H1 (cell line): ENCODE measurements at regions not wholly inside any gene's neighbourhood (a gene's known extent, or its start where the extent isn't known, plus 50 kb on each side); places are given as distances from the start of the nearest gene placed in this dataset.
"Not testable (repeated sequence)": the region's sequence is repeated elsewhere in the genome, so short reads cannot be mapped to it uniquely, and the experiment has no call there.

ENCODE experiments used
- CTCF ChIA-PET: fragments of 300-600 bp; sonication (Branson Sonifier 250); formaldehyde crosslinking; loops from one replicate; lab custom pipeline; 2021; ENCODE audit not compliant: partially characterized antibody; lab: Charles Lee
- POLR2A ChIA-PET: fragments of 300-600 bp; sonication (Branson Sonifier 250); formaldehyde crosslinking; loops from one replicate; lab custom pipeline; 2021; ENCODE audit warnings: inconsistent platforms; ENCODE audit not compliant: partially characterized antibody; lab: Charles Lee
- DNase-seq, 2 experiments: peaks; one replicate each; pipeline versions ENCODE4 v3.0.0 to v3.0.0-alpha.2; 2010 to 2022; ENCODE audit warnings: low spot score in 2 of 2, low read depth in 1 of 2, mixed read lengths in 1 of 2
- FAIRE-seq: peaks from 2 replicates; lab custom pipeline; 2011; peaks lifted over from hg19 to GRCh38; lab: Jason Lieb, UNC
- H2AFZ ChIP-seq: 2 replicates; pipeline ENCODE4 v1.8.1; 2012; ENCODE audit warnings: low read length, inconsistent platforms
- H2AK5ac ChIP-seq: 2 replicates; pipeline ENCODE4 v1.6.1; 2013; ENCODE audit warnings: low read depth, low read length
- H2BK120ac ChIP-seq: replicated peaks from 2 replicates; pipeline ENCODE3; 2013; ENCODE audit warnings: low read depth, low read length, inconsistent platforms
- H2BK12ac ChIP-seq: 2 replicates; pipeline ENCODE4 v1.6.1; 2013; ENCODE audit warnings: low read depth, low read length
- H2BK15ac ChIP-seq: 2 replicates; pipeline ENCODE4 v1.6.1; 2013; ENCODE audit warnings: low read length
- H2BK20ac ChIP-seq: 2 replicates; pipeline ENCODE4 v1.6.1; 2013; ENCODE audit warnings: low read length
- H2BK5ac ChIP-seq: 2 replicates; pipeline ENCODE4 v1.6.1; 2013; ENCODE audit warnings: low read depth, low read length
- H3K14ac ChIP-seq: 2 replicates; pipeline ENCODE4 v1.6.1; 2013; ENCODE audit warnings: inconsistent platforms; ENCODE audit not compliant: insufficient read length
- H3K18ac ChIP-seq: 2 replicates; pipeline ENCODE4 v1.6.1; 2013; ENCODE audit warnings: low read length; ENCODE audit errors: extremely low read depth
- H3K23ac ChIP-seq: 2 replicates; pipeline ENCODE4 v1.6.1; 2013; ENCODE audit warnings: inconsistent platforms; ENCODE audit not compliant: insufficient read length
- H3K23me2 ChIP-seq: 2 replicates; pipeline ENCODE4 v1.6.1; 2013; ENCODE audit warnings: low read depth, low read length
- H3K27ac ChIP-seq: 2 replicates; pipeline ENCODE4 v1.6.1; 2011; ENCODE audit warnings: low read depth, low read length, inconsistent platforms
- H3K27me3 ChIP-seq, 4 experiments: replicated peaks in 1 of 4; 1 replicate in 1 of 4; 2 replicates in 3 of 4; pipeline versions ENCODE4 v1.6.1 to v1.8.1; 2011 to 2013; ENCODE audit warnings: low read length in 3 of 4, mild to moderate bottlenecking in 3 of 4, inconsistent platforms in 2 of 4, mixed read lengths in 2 of 4, moderate library complexity in 1 of 4; ENCODE audit not compliant: control insufficient read depth in 3 of 4, insufficient read depth in 3 of 4; ENCODE audit errors: extremely low read depth in 1 of 4
- H3K36me3 ChIP-seq, 4 experiments: 2 replicates each; pipeline versions ENCODE4 v1.6.1 to v1.8.1; 2011 to 2013; ENCODE audit warnings: mild to moderate bottlenecking in 4 of 4, low read length in 3 of 4, moderate library complexity in 2 of 4, control low read depth in 1 of 4, inconsistent platforms in 1 of 4; ENCODE audit not compliant: insufficient read depth in 4 of 4, control insufficient read depth in 2 of 4
- H3K4ac ChIP-seq: replicated peaks from 2 replicates; pipeline ENCODE3; 2013; ENCODE audit warnings: low read length, low read depth, mixed read lengths, inconsistent platforms; ENCODE audit not compliant: insufficient read length
- H3K4me1 ChIP-seq, 4 experiments: replicated peaks in 1 of 4; 1 replicate in 1 of 4; 2 replicates in 3 of 4; pipeline versions ENCODE4 v1.6.1 to v1.8.1; 2011 to 2013; ENCODE audit warnings: low read length in 3 of 4, inconsistent platforms in 2 of 4, mixed read lengths in 1 of 4; ENCODE audit not compliant: insufficient read depth in 4 of 4, control insufficient read depth in 3 of 4
- H3K4me2 ChIP-seq, 2 experiments: 2 replicates each; pipeline versions ENCODE4 v1.6.1 to v1.8.1; 2011 to 2013; ENCODE audit warnings: low read depth in 2 of 2, low read length in 2 of 2, control low read depth in 1 of 2, inconsistent platforms in 1 of 2, mild to moderate bottlenecking in 1 of 2; ENCODE audit not compliant: insufficient read depth in 1 of 2
- H3K4me3 ChIP-seq, 4 experiments: fragments of 200-600, 300-600 bp in 1 of 4; sonication (generic), shearing (Covaris generic), sonication (Bioruptor Twin) in 1 of 4; 2 replicates each; pipeline versions ENCODE4 v1.5.1 to v1.8.1; 2011 to 2016; ENCODE audit warnings: low read length in 4 of 4, low read depth in 3 of 4, control low read depth in 2 of 4, inconsistent platforms in 2 of 4, mild to moderate bottlenecking in 2 of 4, mixed read lengths in 1 of 4, moderate library complexity in 1 of 4; ENCODE audit not compliant: insufficient read depth in 2 of 4; ENCODE audit errors: extremely low read depth in 1 of 4
- H3K56ac ChIP-seq: replicated peaks from 2 replicates; pipeline ENCODE3; 2013; ENCODE audit warnings: low read depth, mild to moderate bottlenecking, mixed read lengths, low read length, inconsistent platforms; ENCODE audit not compliant: insufficient read length
- H3K79me1 ChIP-seq: 2 replicates; pipeline ENCODE4 v1.6.1; 2013; ENCODE audit warnings: low read depth, low read length, control low read depth
- H3K79me2 ChIP-seq, 2 experiments: 2 replicates each; pipeline versions ENCODE4 v1.6.1 to v1.8.1; 2012 to 2013; ENCODE audit warnings: low read length in 2 of 2, mild to moderate bottlenecking in 2 of 2, inconsistent platforms in 1 of 2; ENCODE audit not compliant: insufficient read depth in 2 of 2, control insufficient read depth in 1 of 2
- H3K9ac ChIP-seq, 4 experiments: replicated peaks in 1 of 4; 1 replicate in 1 of 4; 2 replicates in 3 of 4; pipeline versions ENCODE4 v1.6.1 to v1.8.1; 2011 to 2013; ENCODE audit warnings: low read depth in 3 of 4, low read length in 3 of 4, control low read depth in 2 of 4, mild to moderate bottlenecking in 2 of 4, moderate library complexity in 2 of 4, inconsistent platforms in 1 of 4; ENCODE audit errors: extremely low read depth in 1 of 4
- H3K9me3 ChIP-seq, 2 experiments: 2 replicates each; pipeline versions ENCODE4 v1.6.1 to v1.8.1; 2012 to 2013; ENCODE audit warnings: mild to moderate bottlenecking in 2 of 2, moderate library complexity in 2 of 2, control low read depth in 1 of 2, inconsistent platforms in 1 of 2, low read depth in 1 of 2, low read length in 1 of 2, mixed read lengths in 1 of 2; ENCODE audit not compliant: insufficient read depth in 2 of 2
- H4K20me1 ChIP-seq, 2 experiments: replicated peaks in 1 of 2; 2 replicates each; pipeline versions ENCODE3 to v1.8.1; 2011 to 2013; ENCODE audit warnings: inconsistent platforms in 2 of 2, low read length in 2 of 2, mild to moderate bottlenecking in 1 of 2; ENCODE audit not compliant: insufficient read depth in 2 of 2, control insufficient read depth in 1 of 2
- H4K5ac ChIP-seq: 2 replicates; pipeline ENCODE4 v1.6.1; 2013; ENCODE audit warnings: low read length, low read depth, mixed read lengths, inconsistent platforms; ENCODE audit not compliant: insufficient read length
- H4K8ac ChIP-seq: 2 replicates; pipeline ENCODE4 v1.8.0; 2013; ENCODE audit warnings: mild to moderate bottlenecking, moderate library complexity, low read length, inconsistent platforms; ENCODE audit not compliant: insufficient read depth; ENCODE audit errors: extremely low read depth
- H4K91ac ChIP-seq: replicated peaks from 2 replicates; pipeline ENCODE3; 2013; ENCODE audit warnings: low read length, mixed read lengths, inconsistent platforms; ENCODE audit not compliant: insufficient read length
- WGBS, 2 experiments: shearing (Covaris generic) in 1 of 2; methylation state at CpG; one replicate each; pipeline versions ENCODE4 v1.1.6 to v1.1.7; 2013 to 2015; ENCODE audit warnings: low lambda C conversion rate in 2 of 2, mixed read lengths in 2 of 2, inconsistent platforms in 1 of 2, low coverage in 1 of 2, missing lambda C conversion rate in 1 of 2; ENCODE audit not compliant: insufficient replicate concordance in 2 of 2, insufficient coverage in 1 of 2, insufficient read length in 1 of 2; ENCODE audit errors: extremely low coverage in 1 of 2, missing lambda C conversion rate in 1 of 2; 5-methylcytosine and 5-hydroxymethylcytosine counted together

- H2BK12ac ChIP-seq, H2AFZ ChIP-seq, POLR2A ChIA-PET, H3K27me3 ChIP-seq, H4K5ac ChIP-seq, H3K4me2 ChIP-seq, H3K4me3 ChIP-seq, H4K20me1 ChIP-seq, CTCF ChIA-PET, H2BK120ac ChIP-seq, H3K56ac ChIP-seq, H2BK20ac ChIP-seq, H3K4ac ChIP-seq, H3K18ac ChIP-seq, H3K79me2 ChIP-seq, H2BK15ac ChIP-seq, H3K36me3 ChIP-seq, H4K8ac ChIP-seq, FAIRE-seq, H3K27ac ChIP-seq, H3K14ac ChIP-seq, DNase-seq, H3K4me1 ChIP-seq, H3K79me1 ChIP-seq, H3K23ac ChIP-seq, H2AK5ac ChIP-seq, H3K9ac ChIP-seq, H4K91ac ChIP-seq, H3K9me3 ChIP-seq, H3K23me2 ChIP-seq, H2BK5ac ChIP-seq: not testable (repeated sequence)
- 100% methylated on average over 1 of the region's 2 CpGs; no CpG with 5 or more reads in 1 of the 2 experiments for WGBS, 2 experiments
Observed at GRCh38 chrX:7461051-7461450, 313.1 kb upstream of the PUDP start.
